ENCODE measurements at regions not wholly inside any gene's neighbourhood (a gene's known extent, or its start where the extent isn't known, plus 50 kb on each side); places are given as distances from the start of the nearest gene placed in this dataset.

DNA sequence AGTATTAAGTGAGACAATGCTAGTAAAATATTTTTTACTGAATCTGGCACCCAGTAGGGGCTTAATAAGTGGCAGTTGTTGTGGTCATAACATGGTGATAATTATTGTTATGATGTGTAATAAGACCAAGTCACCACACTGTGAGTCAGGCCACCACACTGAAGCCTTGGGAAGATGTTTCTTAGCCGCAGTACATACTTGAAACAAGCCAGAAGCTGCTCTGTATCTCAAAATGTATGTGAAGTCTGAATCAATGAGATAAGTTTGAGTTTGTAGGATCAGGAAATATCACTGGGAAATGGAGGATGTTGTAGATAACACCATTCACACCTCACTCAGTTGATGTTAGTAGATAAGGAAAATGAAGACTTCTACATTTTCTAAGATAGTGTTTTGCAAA is 51.3 kb upstream of the PTPN3 start:
- Histone ChIP-seq H2AFZ (ENCODE audit: low read depth, low read length) (no peak overlapping the region), H3K27me3 (ENCODE audit: insufficient read depth, low read length) (no peaks in the 10 kb centered on the region), H3K4me3 (ENCODE audit: low read length) (no peak overlapping the region), H3K9me3 (ENCODE audit: low read length) (no peaks in the 10 kb centered on the region), H3K36me3 (ENCODE audit: insufficient read depth, low read length) (no peaks in the 10 kb centered on the region), H3K4me1 (ENCODE audit: insufficient read depth, low read length) (no peaks in the 10 kb centered on the region)

- Histone ChIP-seq H3K36me3 (ENCODE audit: insufficient read depth, low read length) (no peaks in the 10 kb centered on the region), H3K9me3 (ENCODE audit: low read length) (no peaks in the 10 kb centered on the region), H3K4me3 (ENCODE audit: low read length) (no peak overlapping the region), H3K4me1 (ENCODE audit: insufficient read depth, low read length) (no peaks in the 10 kb centered on the region), H3K27me3 (ENCODE audit: insufficient read depth, low read length) (no peaks in the 10 kb centered on the region), H2AFZ (ENCODE audit: low read depth, low read length) (no peak overlapping the region)
Measured at GRCh38 chr9:109551651-109552050, 53.5 kb upstream of the PTPN3 start.

- no peak overlapping the region for H3K4me3 ChIP-seq (ENCODE audit: low read length)
- no peaks in the 10 kb centered on the region for H3K36me3 ChIP-seq (ENCODE audit: insufficient read depth, low read length)
- no peaks in the 10 kb centered on the region for H3K9me3 ChIP-seq (ENCODE audit: low read length)
- H2AFZ ChIP-seq (ENCODE audit: low read depth, low read length), result no peak overlapping the region
- no peaks in the 10 kb centered on the region for H3K27me3 ChIP-seq (ENCODE audit: insufficient read depth, low read length)
- peaks cover 6% of the 10 kb centered on the region for H3K4me1 ChIP-seq (ENCODE audit: insufficient read depth, low read length)
Measured at GRCh38 chr9:109555215-109555614, 57.1 kb upstream of the PTPN3 start.

DNA sequence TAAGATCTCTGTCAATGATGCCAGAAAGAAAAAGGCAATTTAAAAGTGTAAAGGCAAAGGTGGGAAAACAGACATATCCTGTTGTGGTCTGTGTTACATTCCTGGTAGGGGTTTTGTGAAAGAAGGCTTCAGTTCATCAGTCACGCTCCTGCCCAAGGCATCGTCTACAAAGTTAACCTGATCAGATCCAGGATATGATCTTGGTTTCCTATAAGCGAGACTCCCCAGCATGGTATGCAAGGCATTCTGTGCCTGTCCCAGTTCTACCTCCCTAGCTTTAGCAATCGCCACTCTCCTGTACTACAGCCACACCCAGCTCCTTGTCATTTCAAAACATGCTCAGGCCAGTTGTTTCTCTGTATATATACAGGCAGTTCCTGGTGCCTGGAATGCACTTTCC is 58.0 kb upstream of the PTPN3 start:
- Histone ChIP-seq H3K27me3 (ENCODE audit: insufficient read depth, low read length) (no peaks in the 10 kb centered on the region), H3K4me3 (ENCODE audit: low read length) (no peak overlapping the region), H3K4me1 (ENCODE audit: insufficient read depth, low read length) (peaks cover 6% of the 10 kb centered on the region), H3K36me3 (ENCODE audit: insufficient read depth, low read length) (no peaks in the 10 kb centered on the region), H2AFZ (ENCODE audit: low read depth, low read length) (no peak overlapping the region), H3K9me3 (ENCODE audit: low read length) (no peaks in the 10 kb centered on the region)

- no peak overlapping the region for H3K4me3 ChIP-seq (ENCODE audit: low read length)
- peaks cover 6% of the 10 kb centered on the region for H3K4me1 ChIP-seq (ENCODE audit: insufficient read depth, low read length)
- H3K36me3 ChIP-seq (ENCODE audit: insufficient read depth, low read length), result no peaks in the 10 kb centered on the region
- no peaks in the 10 kb centered on the region for H3K9me3 ChIP-seq (ENCODE audit: low read length)
- H2AFZ ChIP-seq (ENCODE audit: low read depth, low read length), result no peak overlapping the region
- no peaks in the 10 kb centered on the region for H3K27me3 ChIP-seq (ENCODE audit: insufficient read depth, low read length)
Measured at GRCh38 chr9:109556786-109557185, 58.7 kb upstream of the PTPN3 start.

DNA sequence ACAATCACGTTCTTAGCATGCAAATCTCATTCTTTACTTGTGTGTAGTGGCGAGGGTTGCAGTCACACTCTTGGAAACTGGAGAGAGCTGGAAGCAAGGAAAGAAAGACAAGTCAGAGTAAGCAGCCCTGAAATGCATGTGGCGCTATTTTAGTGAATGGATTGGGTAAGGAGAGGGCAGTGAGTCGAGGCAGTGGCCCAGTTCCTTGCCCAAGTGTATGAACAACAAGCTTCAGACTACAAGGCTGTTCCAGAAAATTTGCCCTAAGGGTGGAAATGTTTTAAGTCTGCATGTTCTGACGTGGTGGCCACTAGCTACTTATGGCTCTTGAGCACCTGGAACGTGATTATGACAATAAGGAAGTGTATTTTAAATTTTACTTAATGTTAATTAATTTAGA is 59.4 kb upstream of the PTPN3 start:
- Histone ChIP-seq H3K4me3 (ENCODE audit: low read length) (no peak overlapping the region), H3K36me3 (ENCODE audit: insufficient read depth, low read length) (no peaks in the 10 kb centered on the region), H2AFZ (ENCODE audit: low read depth, low read length) (no peak overlapping the region), H3K27me3 (ENCODE audit: insufficient read depth, low read length) (no peaks in the 10 kb centered on the region), H3K4me1 (ENCODE audit: insufficient read depth, low read length) (peaks cover 6% of the 10 kb centered on the region), H3K9me3 (ENCODE audit: low read length) (no peaks in the 10 kb centered on the region)

DNA sequence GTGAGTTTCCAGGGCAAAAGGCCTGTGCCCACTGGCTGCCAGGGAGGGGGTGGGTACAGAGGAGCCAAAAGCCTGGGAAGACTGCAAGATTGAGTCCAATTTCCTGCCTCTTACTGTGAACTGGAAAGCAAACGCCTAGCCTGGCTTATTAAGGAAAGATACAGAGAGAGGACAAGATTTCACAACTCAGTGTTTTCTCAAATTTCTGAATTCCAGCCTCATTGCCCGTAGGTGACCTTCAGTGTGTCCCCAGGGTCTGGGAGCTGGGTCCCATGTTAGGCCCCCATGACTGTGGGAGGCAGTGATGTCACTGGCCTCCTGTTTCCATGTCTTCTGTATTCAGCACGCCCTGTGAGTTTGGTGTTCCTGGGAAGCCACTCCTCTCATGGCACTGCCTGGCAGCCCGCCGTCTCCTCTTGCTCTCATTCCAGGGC is 60.6 kb upstream of the PTPN3 start:
- Histone ChIP-seq H3K36me3 (ENCODE audit: insufficient read depth, low read length) (no peaks in the 10 kb centered on the region), H2AFZ (ENCODE audit: low read depth, low read length) (no peak overlapping the region), H3K4me1 (ENCODE audit: insufficient read depth, low read length) (peaks cover 6% of the 10 kb centered on the region), H3K27me3 (ENCODE audit: insufficient read depth, low read length) (no peaks in the 10 kb centered on the region), H3K9me3 (ENCODE audit: low read length) (no peaks in the 10 kb centered on the region), H3K4me3 (ENCODE audit: low read length) (no peak overlapping the region)

GRCh38 chr9:109560470-109561132 is 62.5 kb upstream of the PTPN3 start:
- H3K9me3 ChIP-seq (ENCODE audit: low read length), result no peaks in the 10 kb centered on the region
- no peak overlapping the region for H2AFZ ChIP-seq (ENCODE audit: low read depth, low read length)
- H3K4me3 ChIP-seq (ENCODE audit: low read length), result no peak overlapping the region
- H3K4me1 ChIP-seq (ENCODE audit: insufficient read depth, low read length), result peaks cover 6% of the 10 kb centered on the region
- no peaks in the 10 kb centered on the region for H3K27me3 ChIP-seq (ENCODE audit: insufficient read depth, low read length)
- no peaks in the 10 kb centered on the region for H3K36me3 ChIP-seq (ENCODE audit: insufficient read depth, low read length)

GRCh38 chr9:109561137-109561536 is 63.0 kb upstream of the PTPN3 start:
- Histone ChIP-seq H3K36me3 (ENCODE audit: insufficient read depth, low read length) (no peaks in the 10 kb centered on the region), H2AFZ (ENCODE audit: low read depth, low read length) (no peak overlapping the region), H3K9me3 (ENCODE audit: low read length) (no peaks in the 10 kb centered on the region), H3K4me3 (ENCODE audit: low read length) (no peak overlapping the region), H3K4me1 (ENCODE audit: insufficient read depth, low read length) (peaks cover 6% of the 10 kb centered on the region), H3K27me3 (ENCODE audit: insufficient read depth, low read length) (no peaks in the 10 kb centered on the region)

DNA sequence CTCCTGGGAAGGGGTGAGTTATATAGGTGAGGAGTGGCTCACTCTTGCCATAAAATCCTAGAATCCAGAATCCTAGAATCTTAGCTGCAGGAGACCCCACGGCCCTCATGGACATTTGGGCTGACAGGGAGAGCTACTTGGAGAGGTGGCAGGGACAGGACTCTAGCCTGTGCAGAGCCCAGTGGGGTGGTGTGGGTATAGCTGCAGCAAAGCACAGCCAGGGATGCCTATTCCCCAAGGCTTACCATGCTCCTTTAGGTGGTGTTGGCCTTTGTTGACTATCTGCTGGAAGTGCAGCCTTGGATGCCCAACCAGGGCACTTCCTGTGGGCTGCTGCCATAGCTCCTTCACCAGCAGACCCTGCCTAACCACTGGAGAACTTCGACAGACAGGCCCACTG is 70.0 kb upstream of the PTPN3 start:
- no peaks in the 10 kb centered on the region for H3K27me3 ChIP-seq (ENCODE audit: insufficient read depth, low read length)
- no peak overlapping the region for H2AFZ ChIP-seq (ENCODE audit: low read depth, low read length)
- no peaks in the 10 kb centered on the region for H3K4me1 ChIP-seq (ENCODE audit: insufficient read depth, low read length)
- H3K4me3 ChIP-seq (ENCODE audit: low read length), result no peak overlapping the region
- H3K36me3 ChIP-seq (ENCODE audit: insufficient read depth, low read length), result no peaks in the 10 kb centered on the region
- no peaks in the 10 kb centered on the region for H3K9me3 ChIP-seq (ENCODE audit: low read length)

GRCh38 chr9:109568568-109569210 is 70.6 kb upstream of the PTPN3 start:
- Histone ChIP-seq H3K36me3 (ENCODE audit: insufficient read depth, low read length) (no peaks in the 10 kb centered on the region), H3K9me3 (ENCODE audit: low read length) (no peaks in the 10 kb centered on the region), H3K4me3 (ENCODE audit: low read length) (no peak overlapping the region), H3K27me3 (ENCODE audit: insufficient read depth, low read length) (no peaks in the 10 kb centered on the region), H3K4me1 (ENCODE audit: insufficient read depth, low read length) (no peaks in the 10 kb centered on the region), H2AFZ (ENCODE audit: low read depth, low read length) (no peak overlapping the region)

DNA sequence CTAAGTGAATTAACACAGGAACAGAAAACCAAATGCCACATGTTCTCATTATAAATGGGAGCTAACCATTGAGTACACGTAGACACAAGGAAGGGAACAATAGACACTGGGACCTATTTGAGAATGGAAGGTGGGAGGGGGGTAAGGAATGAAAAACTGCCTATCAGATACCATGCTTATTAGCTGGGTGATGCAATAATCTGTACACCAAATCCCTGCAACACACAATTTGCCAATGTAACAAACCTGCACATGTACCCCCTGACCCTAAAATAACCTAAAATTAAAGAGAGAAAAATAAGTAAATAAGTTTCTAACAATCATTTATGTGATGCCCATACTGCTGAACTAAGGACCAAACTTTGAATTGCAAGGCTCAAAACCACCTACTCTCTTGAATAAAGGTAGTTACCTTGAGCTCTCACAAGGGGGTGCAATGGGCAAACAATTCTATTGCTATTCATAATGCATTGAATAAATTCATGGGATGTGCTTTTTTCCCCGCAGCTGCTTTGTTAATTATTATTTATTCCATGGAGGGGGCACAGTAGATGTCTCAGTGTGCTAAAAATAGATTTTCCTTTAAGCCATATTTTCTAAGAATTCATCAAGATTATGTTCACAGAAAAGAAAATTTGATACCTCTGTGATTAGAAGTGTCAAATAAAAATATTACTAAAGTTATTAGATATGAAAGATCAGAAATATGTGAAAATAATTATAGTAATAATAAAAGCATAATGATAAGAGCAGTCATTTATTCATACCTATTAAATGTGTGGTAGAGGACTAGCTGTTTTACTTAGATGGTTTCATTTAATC is 76.2 kb upstream of the PTPN3 start:
- Histone ChIP-seq H3K4me1 (ENCODE audit: insufficient read depth, low read length) (no peaks in the 10 kb centered on the region), H2AFZ (ENCODE audit: low read depth, low read length) (no peak overlapping the region), H3K9me3 (ENCODE audit: low read length) (no peaks in the 10 kb centered on the region), H3K27me3 (ENCODE audit: insufficient read depth, low read length) (no peaks in the 10 kb centered on the region), H3K36me3 (ENCODE audit: insufficient read depth, low read length) (no peaks in the 10 kb centered on the region), H3K4me3 (ENCODE audit: low read length) (no peak overlapping the region)

GRCh38 chr9:109576762-109577161 is 78.7 kb upstream of the PTPN3 start:
- no peak overlapping the region for H2AFZ ChIP-seq (ENCODE audit: low read depth, low read length)
- no peaks in the 10 kb centered on the region for H3K9me3 ChIP-seq (ENCODE audit: low read length)
- no peak overlapping the region for H3K4me3 ChIP-seq (ENCODE audit: low read length)
- H3K27me3 ChIP-seq (ENCODE audit: insufficient read depth, low read length), result no peaks in the 10 kb centered on the region
- H3K4me1 ChIP-seq (ENCODE audit: insufficient read depth, low read length), result no peaks in the 10 kb centered on the region
- no peaks in the 10 kb centered on the region for H3K36me3 ChIP-seq (ENCODE audit: insufficient read depth, low read length)

Data from neuron (in vitro differentiated cells).